A549 (cell line): ENCODE measurements at regions not wholly inside any gene's neighbourhood (a gene's known extent, or its start where the extent isn't known, plus 50 kb on each side); places are given as distances from the start of the nearest gene placed in this dataset.

Experiments used
- CHD4 ChIP-seq: fragments of 200-600 bp; sonication (generic); IDR thresholded peaks from 2 replicates; pipeline ENCODE4 v1.6.1; 2016; ENCODE audit warnings: antibody characterized with exemption, mild to moderate bottlenecking, borderline replicate concordance
- CTCF ChIP-seq: fragments of >200 bp; sonication (Bioruptor Twin); formaldehyde crosslinking; IDR thresholded peaks from 3 replicates; pipeline ENCODE4 v1.5.1; 2016
- EP300 ChIP-seq, 2 experiments: fragments of >200 bp; sonication (Bioruptor Twin); formaldehyde crosslinking; IDR thresholded peaks; 2 replicates in 1 of 2; 3 replicates in 1 of 2; pipeline ENCODE4 v1.6.1; 2016 to 2017
- ESRRA ChIP-seq: fragments of 150-350 bp; IDR thresholded peaks from 2 replicates; pipeline ENCODE4 v1.6.1; 2014; ENCODE audit warnings: mild to moderate bottlenecking, low read length, borderline replicate concordance
- HDAC2 ChIP-seq: fragments of 200-600 bp; sonication (generic); IDR thresholded peaks from 2 replicates; pipeline ENCODE4 v1.6.1; 2016
- MAX ChIP-seq: IDR thresholded peaks from 2 replicates; pipeline ENCODE4 v1.6.1; 2012
- NPAS2 ChIP-seq: fragments of 250-450 bp; sonication (Bioruptor Pico); IDR thresholded peaks from 2 replicates; pipeline ENCODE4 v1.8.0; 2022; ENCODE audit warnings: mild to moderate bottlenecking, moderate library complexity, borderline replicate concordance
- PHF8 ChIP-seq: fragments of 200-600 bp; sonication (generic); IDR thresholded peaks from 2 replicates; pipeline ENCODE4 v1.6.1; 2016; ENCODE audit warnings: low read depth, mild to moderate bottlenecking, antibody characterized with exemption, moderate library complexity, borderline replicate concordance
- POLR2A ChIP-seq: IDR thresholded peaks from 2 replicates; pipeline ENCODE4 v1.6.1; 2012; ENCODE audit warnings: mild to moderate bottlenecking, low read length
- RAD21 ChIP-seq, 2 experiments: fragments of >200 bp in 1 of 2; sonication (Bioruptor Twin) in 1 of 2; formaldehyde crosslinking in 1 of 2; IDR thresholded peaks in 1 of 2; conservative IDR thresholded peaks in 1 of 2; 2 replicates in 1 of 2; 3 replicates in 1 of 2; pipeline ENCODE4 v1.6.1; 2012 to 2018; ENCODE audit warnings: inconsistent platforms in 1 of 2
- RARB ChIP-seq: fragments of 250-450 bp; sonication (Bioruptor Pico); IDR thresholded peaks from 2 replicates; pipeline ENCODE4 v1.8.0; 2021; ENCODE audit warnings: mild to moderate bottlenecking, moderate library complexity
- RCOR1 ChIP-seq: fragments of 150-350 bp; IDR thresholded peaks from 2 replicates; pipeline ENCODE4 v1.6.1; 2014; ENCODE audit warnings: antibody characterized with exemption, low read length, low read depth
- REST ChIP-seq: fragments of 200-600 bp; sonication (generic); IDR thresholded peaks from 2 replicates; pipeline ENCODE4 v1.6.1; 2016; ENCODE audit warnings: antibody characterized with exemption, mild to moderate bottlenecking, moderate library complexity
- SMC3 ChIP-seq: fragments of >200 bp; sonication (Bioruptor Twin); formaldehyde crosslinking; IDR thresholded peaks from 3 replicates; pipeline ENCODE4 v1.6.1; 2018; ENCODE audit warnings: inconsistent platforms

GRCh38 chr18:38305961-38306360, 740.4 kb upstream of the CELF4 start:
- TF ChIP-seq POLR2A (no peak), RAD21 (conservative IDR thresholded peaks at IDR 0.05 in 1 of 2, IDR thresholded peaks at IDR 0.05 in 1 of 2) (no peak), CTCF (no peak), NPAS2 (no peak), CHD4 (no peak), SMC3 (no peak), MAX (no peak), RCOR1 (no peak), PHF8 (no peak), EP300 (IDR thresholded peaks at IDR 0.05) (no peak), ESRRA (no peak), REST (no peak), RARB (no peak), HDAC2 (no peak)
